Renal cortical epithelial cell (primary cell): ENCODE measurements at regions not wholly inside any gene's neighbourhood (a gene's known extent, or its start where the extent isn't known, plus 50 kb on each side); places are given as distances from the start of the nearest gene placed in this dataset.

Source experiments
- DNase-seq: peaks from one replicate; pipeline ENCODE4 v3.0.0-alpha.2; 2011; ENCODE audit warnings: low read depth

- DNase-seq, result no peak
Measured at GRCh38 chrX:141641138-141641537, 51.6 kb downstream of the SPANXA2 start.

DNA sequence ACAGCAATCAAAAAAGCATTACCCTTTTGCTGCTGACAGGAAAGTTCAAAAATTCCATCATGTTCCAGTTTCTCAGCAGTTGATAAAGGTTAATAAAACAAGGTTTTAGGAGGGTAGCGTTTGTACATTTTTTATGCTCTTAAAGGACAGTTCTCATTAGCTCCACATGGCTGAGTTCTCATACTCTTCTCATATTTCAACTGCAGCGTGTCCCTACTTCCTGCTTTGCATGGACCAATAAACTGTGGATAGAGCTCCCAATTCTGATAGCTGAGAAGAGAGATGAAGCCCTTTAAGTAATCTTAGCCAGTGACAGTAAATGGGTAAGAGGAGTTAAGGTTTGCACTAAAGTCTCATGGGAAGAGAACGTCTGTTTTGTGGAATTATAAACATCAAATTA is 53.5 kb downstream of the SPANXA2 start:
- peak; percentile 0 for DNase-seq
